HCT116 (cell line): ENCODE measurements at regions not wholly inside any gene's neighbourhood (a gene's known extent, or its start where the extent isn't known, plus 50 kb on each side); places are given as distances from the start of the nearest gene placed in this dataset.

ENCODE experiments used
- ATAC-seq: fragments of 200-7000 bp; cut with Tn5 transposase; 2 replicates; pipeline ENCODE4 v1.9.1; 2020; ENCODE audit warnings: mild to moderate bottlenecking, moderate library complexity
- BruUV-seq: library from RNA; stranded (reverse); fragments of 400-500 nt; replicated peaks from 2 replicates; lab custom pipeline; 2021; lab: Mats Ljungman, UMichigan
- CTCF ChIA-PET: fragments of 300-600 bp; sonication (Branson Sonifier 250); formaldehyde crosslinking; loops from one replicate; lab custom pipeline; 2021; ENCODE audit warnings: antibody characterized with exemption; lab: Charles Lee
- POLR2A ChIA-PET: fragments of 300-600, 350-600 bp; sonication (Branson Sonifier 250); formaldehyde crosslinking; loops from one replicate; lab custom pipeline; 2021; ENCODE audit warnings: antibody characterized with exemption; lab: Charles Lee
- RAD21 ChIA-PET, 2 experiments: fragments of 300-600 bp; sonication (Branson Sonifier 250); formaldehyde crosslinking; loops; one replicate each; lab custom pipeline; 2023; ENCODE audit warnings: low total read pairs in 2 of 2; ENCODE audit not compliant: uncharacterized antibody in 2 of 2, unreplicated experiment in 2 of 2, low non-redundant PET in 1 of 2; lab: Charles Lee
- DNase-seq: peaks from one replicate; pipeline ENCODE4 v3.0.0-alpha.2; 2010; ENCODE audit warnings: low read depth, low spot score
- H2AFZ ChIP-seq: fragments of 200-600 bp; shearing (Covaris generic), sonication (generic); 2 replicates; pipeline ENCODE4 v1.6.1; 2017; ENCODE audit warnings: low read depth, mixed run types, mixed read lengths, antibody characterized with exemption, low read length; ENCODE audit not compliant: poor library complexity, severe bottlenecking
- H3K27ac ChIP-seq: 2 replicates; pipeline ENCODE4 v1.5.1; 2012; ENCODE audit warnings: low read depth, low read length
- H3K27me3 ChIP-seq: fragments of 200-600 bp; sonication (generic); 2 replicates; pipeline ENCODE4 v1.6.1; 2016; ENCODE audit warnings: mixed run types, low read length, mixed read lengths; ENCODE audit not compliant: insufficient read depth
- H3K36me3 ChIP-seq, 2 experiments: fragments of 200-500 bp in 1 of 2; fragments of 200-600 bp in 1 of 2; sonication (Bioruptor generic) in 1 of 2; sonication (generic) in 1 of 2; 2 replicates each; pipeline versions ENCODE4 v1.5.1 to v1.6.1; 2014 to 2016; ENCODE audit warnings: low read length in 2 of 2, inconsistent platforms in 1 of 2, mixed read lengths in 1 of 2, mixed run types in 1 of 2; ENCODE audit not compliant: insufficient read depth in 2 of 2, control insufficient read depth in 1 of 2
- H3K4me1 ChIP-seq, 2 experiments: fragments of 200-600 bp in 1 of 2; sonication (generic) in 1 of 2; 2 replicates each; pipeline versions ENCODE4 v1.5.1 to v1.6.1; 2012 to 2017; ENCODE audit warnings: low read length in 2 of 2, inconsistent platforms in 1 of 2, mild to moderate bottlenecking in 1 of 2, mixed read lengths in 1 of 2, mixed run types in 1 of 2, moderate library complexity in 1 of 2; ENCODE audit not compliant: insufficient read depth in 2 of 2, control insufficient read depth in 1 of 2
- H3K4me2 ChIP-seq: fragments of 200-600 bp; sonication (generic); 2 replicates; pipeline ENCODE4 v1.6.1; 2017; ENCODE audit warnings: mixed run types, low read length, mixed read lengths
- H3K4me3 ChIP-seq, 2 experiments: fragments of 200-600 bp in 1 of 2; sonication (generic) in 1 of 2; replicated peaks in 1 of 2; 2 replicates each; pipeline ENCODE4 v1.5.1; 2011 to 2016; ENCODE audit warnings: low read length in 2 of 2, control low read depth in 1 of 2, low read depth in 1 of 2, mild to moderate bottlenecking in 1 of 2, mixed read lengths in 1 of 2, mixed run types in 1 of 2
- H3K79me2 ChIP-seq: fragments of 200-600 bp; sonication (generic); 2 replicates; pipeline ENCODE4 v1.6.1; 2017; ENCODE audit warnings: mild to moderate bottlenecking, mixed run types, low read length, moderate library complexity, mixed read lengths; ENCODE audit not compliant: insufficient read depth
- H3K9ac ChIP-seq: fragments of 200-600 bp; sonication (generic); 2 replicates; pipeline ENCODE4 v1.6.1; 2016; ENCODE audit warnings: low read length, mixed read lengths
- H3K9me2 ChIP-seq: fragments of 200-600 bp; sonication (generic), shearing (Covaris generic); 2 replicates; pipeline ENCODE4 v1.6.1; 2017; ENCODE audit warnings: mixed run types, mild to moderate bottlenecking, moderate library complexity; ENCODE audit not compliant: insufficient read depth
- H3K9me3 ChIP-seq, 2 experiments: fragments of 200-500 bp in 1 of 2; fragments of 200-600 bp in 1 of 2; sonication (Bioruptor generic) in 1 of 2; sonication (generic) in 1 of 2; 2 replicates each; pipeline ENCODE4 v1.6.1; 2014 to 2017; ENCODE audit warnings: low read length in 2 of 2, mixed read lengths in 2 of 2, inconsistent platforms in 1 of 2, low read depth in 1 of 2, mild to moderate bottlenecking in 1 of 2, mixed run types in 1 of 2, moderate library complexity in 1 of 2; ENCODE audit not compliant: control insufficient read depth in 1 of 2, insufficient read depth in 1 of 2
- H4K20me1 ChIP-seq: fragments of 200-600 bp; sonication (generic), shearing (Covaris generic); 2 replicates; pipeline ENCODE4 v1.6.1; 2017; ENCODE audit warnings: mixed run types, mild to moderate bottlenecking, moderate library complexity; ENCODE audit not compliant: insufficient read depth
- CBX3 ChIP-seq: IDR thresholded peaks from 2 replicates; pipeline ENCODE4 v1.6.1; 2012; ENCODE audit warnings: low read depth
- CEBPB ChIP-seq: IDR thresholded peaks from 2 replicates; pipeline ENCODE4 v1.6.1; 2012; ENCODE audit warnings: low read depth
- CTCF ChIP-seq, 3 experiments: fragments of 200-600 bp in 1 of 3; sonication (generic) in 1 of 3; IDR thresholded peaks in 2 of 3; conservative IDR thresholded peaks in 1 of 3; 2 replicates each; pipeline ENCODE4 v1.5.1; 2012 to 2017; ENCODE audit warnings: low read depth in 2 of 3, low read length in 2 of 3, antibody characterized with exemption in 1 of 3, borderline replicate concordance in 1 of 3, control low read depth in 1 of 3, mild to moderate bottlenecking in 1 of 3, mixed read lengths in 1 of 3, mixed run types in 1 of 3, moderate library complexity in 1 of 3; ENCODE audit not compliant: insufficient read depth in 1 of 3
- EGR1 ChIP-seq: IDR thresholded peaks from 2 replicates; pipeline ENCODE4 v1.6.1; 2012; ENCODE audit warnings: low read depth
- ELF1 ChIP-seq: IDR thresholded peaks from 2 replicates; pipeline ENCODE4 v1.6.1; 2012; ENCODE audit warnings: low read depth, borderline replicate concordance
- EZH2 ChIP-seq: fragments of 200-600 bp; sonication (generic); IDR thresholded peaks from 2 replicates; pipeline ENCODE4 v1.6.1; 2017; ENCODE audit warnings: antibody characterized with exemption, mixed run types
- RAD21 ChIP-seq: IDR thresholded peaks from 2 replicates; pipeline ENCODE4 v1.6.1; 2012; ENCODE audit warnings: low read depth, mild to moderate bottlenecking
- REST ChIP-seq: IDR thresholded peaks from 2 replicates; pipeline ENCODE4 v1.6.1; 2012; ENCODE audit warnings: low read depth
- TCF7L2 ChIP-seq: IDR thresholded peaks from 2 replicates; pipeline ENCODE4 v1.7.0; 2011; ENCODE audit warnings: borderline replicate concordance, inconsistent platforms; ENCODE audit not compliant: insufficient read depth, insufficient read length; ENCODE audit errors: extremely low read depth
- YY1 ChIP-seq: IDR thresholded peaks from 2 replicates; pipeline ENCODE4 v1.6.1; 2011; ENCODE audit warnings: low read length, low read depth, moderate library complexity, mild to moderate bottlenecking; ENCODE audit not compliant: insufficient replicate concordance; ENCODE audit errors: extremely low read depth
- ZNF274 ChIP-seq: fragments of 200-500 bp; sonication (Bioruptor generic); IDR thresholded peaks from 2 replicates; pipeline ENCODE4 v1.6.1; 2014; ENCODE audit warnings: mild to moderate bottlenecking, low read depth, low read length, inconsistent platforms
- intact Hi-C: fragments of 100-400 bp; cut with micrococcal nuclease; formaldehyde crosslinking; loops from 2 replicates; pipeline ENCODE4 v1.10.0; 2022

- Histone ChIP-seq H3K4me1 (peaks cover 0 to 5% of the 10 kb centered on the region in 2 experiments; a peak in 2 of 4 replicates), H3K4me3 (no peak overlapping the region), H2AFZ (no peak overlapping the region), H3K79me2 (no peaks in the 10 kb centered on the region), H3K27ac (no peak overlapping the region), H3K9me2 (no peaks in the 10 kb centered on the region), H4K20me1 (no peaks in the 10 kb centered on the region), H3K9ac (no peak overlapping the region), H3K4me2 (no peak overlapping the region), H3K9me3 (peaks cover 0 to 13% of the 10 kb centered on the region in 2 experiments; a peak in 2 of 4 replicates), H3K27me3 (no peaks in the 10 kb centered on the region), H3K36me3 (no peaks in the 10 kb centered on the region)
- no peak for DNase-seq
- no TSS peak for BruUV-seq
- ChIA-PET CTCF (interaction anchor here (1.3 kb wide), 1 partner anchor 14 kb away, joined by 4 read pairs; no protein-coding TSS in a partner anchor), RAD21 (no interaction called here), POLR2A (no interaction called here)
- no peak for ATAC-seq
- TF ChIP-seq ELF1, result no peak
- TF ChIP-seq CBX3, result no peak
- TF ChIP-seq YY1, result no peak
- no peak for TF ChIP-seq EGR1
- no peak for TF ChIP-seq RAD21
- no peak for TF ChIP-seq CTCF (IDR thresholded peaks at IDR 0.05 in 2 of 3, conservative IDR thresholded peaks at IDR 0.05 in 1 of 3; ENCODE audit: borderline replicate concordance in 1 of 3, insufficient read depth in 1 of 3, low read depth in 2 of 3, low read length in 2 of 3)
- TF ChIP-seq EZH2, result no peak
- no peak for TF ChIP-seq ZNF274
- TF ChIP-seq TCF7L2, result no peak
- no peak for TF ChIP-seq REST
- TF ChIP-seq CEBPB, result no peak
- intact Hi-C loops, result no loop called here
Observed at GRCh38 chr14:97162621-97163020, 365.4 kb downstream of the VRK1 start.
